ENCODE measurements at regions not wholly inside any gene's neighbourhood (a gene's known extent, or its start where the extent isn't known, plus 50 kb on each side); places are given as distances from the start of the nearest gene placed in this dataset.
"Not testable (repeated sequence)": the region's sequence is repeated elsewhere in the genome, so short reads cannot be mapped to it uniquely, and the experiment has no call there.

DNA sequence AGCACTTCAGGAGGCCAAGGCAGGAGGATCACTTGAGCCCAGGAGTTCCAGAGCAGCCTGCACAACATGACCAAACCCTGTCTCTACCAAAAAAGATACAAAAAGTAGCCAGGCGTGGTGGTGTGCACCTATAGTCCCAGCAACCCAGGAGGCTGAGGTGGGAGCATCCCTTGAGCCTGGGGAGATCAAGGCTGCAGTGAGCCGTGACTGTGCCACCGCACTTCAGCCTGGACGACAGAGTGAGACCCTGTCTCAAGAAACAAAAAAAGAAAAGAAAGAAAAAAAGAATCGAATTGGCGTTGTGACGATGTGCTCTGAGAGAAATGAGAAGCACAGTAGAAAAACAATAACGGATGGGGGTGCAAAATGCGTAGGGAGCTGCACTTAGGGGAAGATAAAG, 101.4 kb downstream of the NDFIP1 start:
- Mint-ChIP-seq H3K4me3 (no peak overlapping the region), H3K4me1 (ENCODE audit: low read depth) (no peaks in the 10 kb centered on the region), H3K9me3 (no peaks in the 10 kb centered on the region), H3K27me3 (ENCODE audit: low read depth) (no peaks in the 10 kb centered on the region), H3K36me3 (ENCODE audit: insufficient read depth) (no peaks in the 10 kb centered on the region)
- no peak for DNase-seq
- ATAC-seq, result no peak

DNA sequence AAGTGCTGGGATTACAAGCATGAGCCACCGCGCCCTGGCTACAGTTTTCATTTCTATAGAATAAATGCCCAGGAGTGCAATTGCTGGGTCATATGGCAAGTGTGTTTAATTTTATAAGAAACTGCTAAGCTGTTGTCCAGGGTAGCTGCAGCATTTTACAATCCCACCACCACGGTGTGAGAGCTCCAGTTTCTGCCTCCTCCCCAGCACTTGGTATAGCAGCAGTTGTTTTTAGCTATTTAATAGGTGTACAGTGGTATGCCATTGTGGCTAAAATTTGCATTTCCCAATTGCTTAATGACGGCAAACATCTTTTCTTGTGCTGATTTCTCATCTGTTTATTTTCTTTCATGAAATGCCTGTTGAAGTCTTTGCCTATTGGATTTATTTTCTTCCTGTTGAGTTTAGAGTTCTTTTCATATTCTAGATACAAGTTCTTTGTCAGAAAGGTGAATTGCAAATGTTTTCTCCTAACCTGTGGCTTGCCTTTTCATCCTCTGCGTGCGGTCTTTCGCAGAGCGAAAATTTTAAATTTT, 100.3 kb downstream of the NDFIP1 start:
- Mint-ChIP-seq H3K9me3 (no peaks in the 10 kb centered on the region), H3K36me3 (ENCODE audit: insufficient read depth) (no peaks in the 10 kb centered on the region), H3K27me3 (ENCODE audit: low read depth) (no peaks in the 10 kb centered on the region), H3K4me3 (no peak overlapping the region), H3K4me1 (ENCODE audit: low read depth) (no peaks in the 10 kb centered on the region)
- no peak for ATAC-seq
- DNase-seq, result no peak

DNA sequence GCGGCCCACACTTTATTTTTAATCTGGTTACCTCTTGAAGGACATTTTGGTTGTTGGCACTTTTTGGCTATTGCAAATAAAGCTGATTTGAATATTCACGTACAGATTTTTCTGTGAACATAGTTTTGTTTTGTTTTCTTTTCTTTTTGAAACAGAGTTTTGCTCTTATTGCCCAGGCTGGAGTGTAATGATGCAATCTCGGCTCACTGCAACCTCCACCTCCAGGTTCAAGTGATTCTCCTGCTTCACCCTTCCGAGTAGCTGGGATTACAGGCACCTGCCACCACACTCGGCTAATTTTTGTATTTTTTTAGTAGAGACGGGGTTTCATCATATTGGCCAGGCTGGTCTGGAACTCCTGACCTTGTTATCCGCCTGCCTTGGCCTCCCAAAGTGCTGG, 99.7 kb downstream of the NDFIP1 start:
- H3K4me3 Mint-ChIP-seq; H3K4me1 Mint-ChIP-seq (ENCODE audit: low read depth); H3K36me3 Mint-ChIP-seq (ENCODE audit: insufficient read depth); ATAC-seq; H3K9me3 Mint-ChIP-seq; H3K27me3 Mint-ChIP-seq (ENCODE audit: low read depth); DNase-seq: not testable (repeated sequence)

GRCh38 chr5:142206801-142207200, 98.2 kb downstream of the NDFIP1 start:
- peaks cover 3% of the 10 kb centered on the region for H3K27me3 Mint-ChIP-seq (ENCODE audit: low read depth)
- DNase-seq (no peak), ATAC-seq (no peak)
- no peaks in the 10 kb centered on the region for H3K36me3 Mint-ChIP-seq (ENCODE audit: insufficient read depth)
- no peak overlapping the region for H3K4me3 Mint-ChIP-seq
- H3K4me1 Mint-ChIP-seq (ENCODE audit: low read depth), result no peaks in the 10 kb centered on the region
- no peaks in the 10 kb centered on the region for H3K9me3 Mint-ChIP-seq

- H3K36me3 Mint-ChIP-seq (ENCODE audit: insufficient read depth), result no peaks in the 10 kb centered on the region
- no peaks in the 10 kb centered on the region for H3K9me3 Mint-ChIP-seq
- no peak for ATAC-seq
- H3K27me3 Mint-ChIP-seq (ENCODE audit: low read depth), result peaks cover 3% of the 10 kb centered on the region
- no peak overlapping the region for H3K4me3 Mint-ChIP-seq
- no peak for DNase-seq
- H3K4me1 Mint-ChIP-seq (ENCODE audit: low read depth), result no peaks in the 10 kb centered on the region
Observed at GRCh38 chr5:142204219-142204618, 95.6 kb downstream of the NDFIP1 start.

Measured in activated T-cell treated with anti-CD3 and anti-CD28 coated beads, Interleukin-2, amount 50 U/mL, for 4 hours (primary cell).